ENCODE measurements at regions not wholly inside any gene's neighbourhood (a gene's known extent, or its start where the extent isn't known, plus 50 kb on each side); places are given as distances from the start of the nearest gene placed in this dataset.

- H3K36me3 Mint-ChIP-seq (ENCODE audit: insufficient read depth): no peaks in the 10 kb centered on the region
- ATAC-seq (replicated peaks; ENCODE audit: extremely low read depth, poor library complexity, severe bottlenecking) (no peak), DNase-seq (ENCODE audit: low spot score in 2 of 2) (no peak)
- no peak overlapping the region for H3K27ac Mint-ChIP-seq (ENCODE audit: low read depth)
- H3K4me3 Mint-ChIP-seq: no peak overlapping the region
- no peaks in the 10 kb centered on the region for H3K4me1 Mint-ChIP-seq
- no peaks in the 10 kb centered on the region for H3K27me3 Mint-ChIP-seq
- H3K9me3 Mint-ChIP-seq: no peaks in the 10 kb centered on the region
Measured at GRCh38 chr9:134980991-134981390, 63.3 kb upstream of the FCN1 start.

GRCh38 chr9:134981829-134982228, 64.1 kb upstream of the FCN1 start:
- Mint-ChIP-seq H3K27me3 (no peaks in the 10 kb centered on the region), H3K27ac (ENCODE audit: low read depth) (no peak overlapping the region), H3K36me3 (ENCODE audit: insufficient read depth) (no peaks in the 10 kb centered on the region), H3K9me3 (no peaks in the 10 kb centered on the region), H3K4me3 (no peak overlapping the region), H3K4me1 (no peaks in the 10 kb centered on the region)
- DNase-seq (ENCODE audit: low spot score in 2 of 2): no peak
- no peak for ATAC-seq (replicated peaks; ENCODE audit: extremely low read depth, poor library complexity, severe bottlenecking)

- Mint-ChIP-seq H3K9me3 (peaks cover 5% of the 10 kb centered on the region), H3K36me3 (ENCODE audit: insufficient read depth) (no peaks in the 10 kb centered on the region), H3K27ac (ENCODE audit: low read depth) (no peak overlapping the region), H3K4me1 (no peaks in the 10 kb centered on the region), H3K27me3 (no peaks in the 10 kb centered on the region), H3K4me3 (no peak overlapping the region)
- DNase-seq (ENCODE audit: low spot score in 2 of 2): no peak
- ATAC-seq (replicated peaks; ENCODE audit: extremely low read depth, poor library complexity, severe bottlenecking): no peak
Measured at GRCh38 chr9:134982311-134982710, 64.6 kb upstream of the FCN1 start.

GRCh38 chr9:134983074-134983473, 65.4 kb upstream of the FCN1 start:
- Mint-ChIP-seq H3K4me1 (no peaks in the 10 kb centered on the region), H3K36me3 (ENCODE audit: insufficient read depth) (no peaks in the 10 kb centered on the region), H3K27ac (ENCODE audit: low read depth) (no peak overlapping the region), H3K9me3 (peaks cover 6% of the 10 kb centered on the region), H3K4me3 (no peak overlapping the region), H3K27me3 (peaks cover under 1% of the 10 kb centered on the region)
- ATAC-seq (replicated peaks; ENCODE audit: extremely low read depth, poor library complexity, severe bottlenecking) (no peak), DNase-seq (ENCODE audit: low spot score in 2 of 2) (no peak)

- H3K36me3 Mint-ChIP-seq (ENCODE audit: insufficient read depth): no peaks in the 10 kb centered on the region
- DNase-seq (ENCODE audit: low spot score in 2 of 2) (no peak), ATAC-seq (replicated peaks; ENCODE audit: extremely low read depth, poor library complexity, severe bottlenecking) (no peak)
- no peaks in the 10 kb centered on the region for H3K4me1 Mint-ChIP-seq
- peaks cover 6% of the 10 kb centered on the region for H3K9me3 Mint-ChIP-seq
- no peak overlapping the region for H3K4me3 Mint-ChIP-seq
- H3K27me3 Mint-ChIP-seq: peaks cover 7% of the 10 kb centered on the region
- H3K27ac Mint-ChIP-seq (ENCODE audit: low read depth): no peak overlapping the region
Measured at GRCh38 chr9:134983506-134984371, 66.0 kb upstream of the FCN1 start.

- H3K9me3 Mint-ChIP-seq: peaks cover 6% of the 10 kb centered on the region
- no peak for DNase-seq (ENCODE audit: low spot score in 2 of 2)
- no peaks in the 10 kb centered on the region for H3K4me1 Mint-ChIP-seq
- H3K27me3 Mint-ChIP-seq: peaks cover 10% of the 10 kb centered on the region
- no peak overlapping the region for H3K4me3 Mint-ChIP-seq
- no peaks in the 10 kb centered on the region for H3K36me3 Mint-ChIP-seq (ENCODE audit: insufficient read depth)
- no peak for ATAC-seq (replicated peaks; ENCODE audit: extremely low read depth, poor library complexity, severe bottlenecking)
- H3K27ac Mint-ChIP-seq (ENCODE audit: low read depth): no peak overlapping the region
Measured at GRCh38 chr9:134984372-134985265, 66.9 kb upstream of the FCN1 start.

- Mint-ChIP-seq H3K9me3 (peaks cover 6% of the 10 kb centered on the region), H3K36me3 (ENCODE audit: insufficient read depth) (no peaks in the 10 kb centered on the region), H3K27ac (ENCODE audit: low read depth) (no peak overlapping the region), H3K4me1 (no peaks in the 10 kb centered on the region), H3K27me3 (peaks cover 10% of the 10 kb centered on the region), H3K4me3 (no peak overlapping the region)
- ATAC-seq (replicated peaks; ENCODE audit: extremely low read depth, poor library complexity, severe bottlenecking) (no peak), DNase-seq (ENCODE audit: low spot score in 2 of 2) (no peak)
Measured at GRCh38 chr9:134985451-134985850, 67.7 kb upstream of the FCN1 start.

- H3K4me3 Mint-ChIP-seq: no peak overlapping the region
- no peak for ATAC-seq (replicated peaks; ENCODE audit: extremely low read depth, poor library complexity, severe bottlenecking)
- no peak for DNase-seq (ENCODE audit: low spot score in 2 of 2)
- H3K27ac Mint-ChIP-seq (ENCODE audit: low read depth): no peak overlapping the region
- H3K9me3 Mint-ChIP-seq: peaks cover 6% of the 10 kb centered on the region
- peaks cover 10% of the 10 kb centered on the region for H3K27me3 Mint-ChIP-seq
- no peaks in the 10 kb centered on the region for H3K36me3 Mint-ChIP-seq (ENCODE audit: insufficient read depth)
- no peaks in the 10 kb centered on the region for H3K4me1 Mint-ChIP-seq
Measured at GRCh38 chr9:134986957-134987356, 69.2 kb upstream of the FCN1 start.

GRCh38 chr9:134987376-134987775, 69.7 kb upstream of the FCN1 start:
- DNase-seq (ENCODE audit: low spot score in 2 of 2): no peak
- ATAC-seq (replicated peaks; ENCODE audit: extremely low read depth, poor library complexity, severe bottlenecking): no peak
- no peak overlapping the region for H3K4me3 Mint-ChIP-seq
- peaks cover 6% of the 10 kb centered on the region for H3K9me3 Mint-ChIP-seq
- H3K27ac Mint-ChIP-seq (ENCODE audit: low read depth): no peak overlapping the region
- H3K36me3 Mint-ChIP-seq (ENCODE audit: insufficient read depth): no peaks in the 10 kb centered on the region
- no peaks in the 10 kb centered on the region for H3K4me1 Mint-ChIP-seq
- peaks cover 10% of the 10 kb centered on the region for H3K27me3 Mint-ChIP-seq

GRCh38 chr9:134987906-134988700, 70.4 kb upstream of the FCN1 start:
- DNase-seq (ENCODE audit: low spot score in 2 of 2) (no peak), ATAC-seq (replicated peaks; ENCODE audit: extremely low read depth, poor library complexity, severe bottlenecking) (no peak)
- peaks cover 6% of the 10 kb centered on the region for H3K9me3 Mint-ChIP-seq
- H3K36me3 Mint-ChIP-seq (ENCODE audit: insufficient read depth): no peaks in the 10 kb centered on the region
- no peak overlapping the region for H3K27ac Mint-ChIP-seq (ENCODE audit: low read depth)
- H3K4me3 Mint-ChIP-seq: no peak overlapping the region
- no peaks in the 10 kb centered on the region for H3K4me1 Mint-ChIP-seq
- peaks cover 10% of the 10 kb centered on the region for H3K27me3 Mint-ChIP-seq

- H3K36me3 Mint-ChIP-seq (ENCODE audit: insufficient read depth): no peaks in the 10 kb centered on the region
- H3K27me3 Mint-ChIP-seq: peaks cover 10% of the 10 kb centered on the region
Measured at GRCh38 chr9:134988706-134989105, 71.0 kb upstream of the FCN1 start.

More at GRCh38 chr9:134988706-134989105, 71.0 kb upstream of the FCN1 start:
- ATAC-seq (replicated peaks; ENCODE audit: extremely low read depth, poor library complexity, severe bottlenecking): no peak
- Mint-ChIP-seq H3K9me3 (peaks cover 6% of the 10 kb centered on the region), H3K4me1 (no peaks in the 10 kb centered on the region), H3K27ac (ENCODE audit: low read depth) (no peak overlapping the region), H3K4me3 (no peak overlapping the region)
- DNase-seq (ENCODE audit: low spot score in 2 of 2): no peak

Data from central memory CD8-positive, alpha-beta T cell (primary cell).